ENCODE measurements at regions not wholly inside any gene's neighbourhood (a gene's known extent, or its start where the extent isn't known, plus 50 kb on each side); places are given as distances from the start of the nearest gene placed in this dataset.

GRCh38 chr9:106626936-106627335 is 236.0 kb upstream of the ZNF462 start:
- H3K27me3 ChIP-seq = no peaks in the 10 kb centered on the region
- no peaks in the 10 kb centered on the region for H3K36me3 ChIP-seq
- H3K27ac ChIP-seq = no peak overlapping the region
- no peak overlapping the region for H3K4me3 ChIP-seq
- ATAC-seq = no peak
- no peaks in the 10 kb centered on the region for H3K9me3 ChIP-seq
- TF ChIP-seq EP300 (IDR thresholded peaks at IDR 0.05) (no peak), POLR2A (IDR thresholded peaks at IDR 0.05) (no peak), CTCF (IDR thresholded peaks at IDR 0.05) (no peak), POLR2AphosphoS5 (IDR thresholded peaks at IDR 0.05) (no peak)
- 64 to 66% methylated on average over 5 to 6 of the region's 6 CpGs for WGBS, 2 donors (ENCODE audit: low coverage in 1 of 2)
- H3K4me1 ChIP-seq = no peaks in the 10 kb centered on the region

GRCh38 chr9:106632621-106633020 is 230.3 kb upstream of the ZNF462 start:
- no peaks in the 10 kb centered on the region for H3K27me3 ChIP-seq
- 73 to 84% methylated on average over 3 of the region's 3 CpGs for WGBS, 2 donors (ENCODE audit: low coverage in 1 of 2)
- H3K4me3 ChIP-seq = no peak overlapping the region
- H3K36me3 ChIP-seq = no peaks in the 10 kb centered on the region
- no peak for ATAC-seq
- H3K9me3 ChIP-seq = no peaks in the 10 kb centered on the region
- no peaks in the 10 kb centered on the region for H3K4me1 ChIP-seq
- no peak for TF ChIP-seq CTCF (IDR thresholded peaks at IDR 0.05)
- TF ChIP-seq EP300 (IDR thresholded peaks at IDR 0.05) = no peak
- no peak for TF ChIP-seq POLR2A (IDR thresholded peaks at IDR 0.05)
- TF ChIP-seq POLR2AphosphoS5 (IDR thresholded peaks at IDR 0.05) = no peak
- no peak overlapping the region for H3K27ac ChIP-seq

- TF ChIP-seq EP300 (IDR thresholded peaks at IDR 0.05) (no peak), POLR2AphosphoS5 (IDR thresholded peaks at IDR 0.05) (no peak), POLR2A (IDR thresholded peaks at IDR 0.05) (no peak), CTCF (IDR thresholded peaks at IDR 0.05) (no peak)
- H3K36me3 ChIP-seq = no peaks in the 10 kb centered on the region
- no peak overlapping the region for H3K4me3 ChIP-seq
- H3K27me3 ChIP-seq = no peaks in the 10 kb centered on the region
- no peak for ATAC-seq
- no peaks in the 10 kb centered on the region for H3K4me1 ChIP-seq
- H3K9me3 ChIP-seq = no peaks in the 10 kb centered on the region
- 67 to 70% methylated on average over 1 of the region's 1 CpG for WGBS, 2 donors (ENCODE audit: low coverage in 1 of 2)
- H3K27ac ChIP-seq = no peak overlapping the region
Measured at GRCh38 chr9:106634183-106634582, 228.8 kb upstream of the ZNF462 start.

GRCh38 chr9:106634641-106635040 is 228.3 kb upstream of the ZNF462 start:
- Histone ChIP-seq H3K9me3 (no peaks in the 10 kb centered on the region), H3K27ac (no peak overlapping the region), H3K36me3 (no peaks in the 10 kb centered on the region), H3K27me3 (no peaks in the 10 kb centered on the region), H3K4me3 (no peak overlapping the region), H3K4me1 (no peaks in the 10 kb centered on the region)
- no peak for TF ChIP-seq EP300 (IDR thresholded peaks at IDR 0.05)
- no peak for TF ChIP-seq CTCF (IDR thresholded peaks at IDR 0.05)
- TF ChIP-seq POLR2AphosphoS5 (IDR thresholded peaks at IDR 0.05) = no peak
- no peak for TF ChIP-seq POLR2A (IDR thresholded peaks at IDR 0.05)
- no peak for ATAC-seq

- TF ChIP-seq CTCF (IDR thresholded peaks at IDR 0.05) = no peak
- no peak for TF ChIP-seq POLR2AphosphoS5 (IDR thresholded peaks at IDR 0.05)
- no peak for TF ChIP-seq POLR2A (IDR thresholded peaks at IDR 0.05)
- TF ChIP-seq EP300 (IDR thresholded peaks at IDR 0.05) = no peak
- no peak for ATAC-seq
- WGBS, 2 donors (ENCODE audit: low coverage in 1 of 2) = 51 to 64% methylated on average over 3 to 4 of the region's 4 CpGs
Measured at GRCh38 chr9:106637486-106637885, 225.5 kb upstream of the ZNF462 start.

More at GRCh38 chr9:106637486-106637885, 225.5 kb upstream of the ZNF462 start:
- Histone ChIP-seq H3K4me3 (no peak overlapping the region), H3K36me3 (no peaks in the 10 kb centered on the region), H3K27ac (no peak overlapping the region), H3K4me1 (no peaks in the 10 kb centered on the region), H3K27me3 (no peaks in the 10 kb centered on the region), H3K9me3 (no peaks in the 10 kb centered on the region)
